ENCODE measurements at regions not wholly inside any gene's neighbourhood (a gene's known extent, or its start where the extent isn't known, plus 50 kb on each side); places are given as distances from the start of the nearest gene placed in this dataset.

DNA sequence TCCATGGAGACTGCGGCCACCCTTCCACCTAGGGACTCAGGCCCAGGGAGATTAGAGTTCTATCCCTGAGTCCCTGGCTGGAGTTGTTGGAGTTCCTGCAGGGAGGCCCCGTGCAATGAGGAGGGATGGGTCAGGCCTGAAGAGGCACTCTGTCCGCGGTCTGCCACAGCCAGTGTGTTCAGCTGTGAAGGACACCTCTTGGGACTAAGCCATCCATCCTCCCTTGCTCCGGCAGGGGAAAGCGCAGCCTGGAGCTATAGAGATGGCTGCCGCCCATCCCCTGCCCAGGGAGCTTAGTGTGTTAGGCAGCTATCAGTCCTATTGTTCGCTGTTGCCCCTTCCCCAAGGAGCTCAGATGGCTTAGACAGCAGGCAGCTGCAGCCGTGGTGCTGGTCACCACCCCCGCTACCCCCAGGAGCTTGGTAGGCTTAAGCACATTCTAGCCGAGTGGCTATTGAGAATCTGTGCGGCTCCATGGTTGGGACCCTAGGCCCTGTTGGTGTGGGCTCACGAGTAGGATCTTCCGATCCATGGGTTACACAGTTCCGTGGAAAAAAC, 141.3 kb downstream of the CYB561 start:
- DNase-seq (ENCODE audit: insufficient read length, low spot score): no peak
- TF ChIP-seq PAX5 (IDR thresholded peaks at IDR 0.05; ENCODE audit: insufficient read depth, low read length, severe bottlenecking) (no peak), SPI1 (IDR thresholded peaks at IDR 0.05; ENCODE audit: low read depth, low read length) (no peak), POU2F2 (IDR thresholded peaks at IDR 0.05; ENCODE audit: low read depth, low read length) (no peak), POLR2A (IDR thresholded peaks at IDR 0.05; ENCODE audit: low read depth, low read length) (no peak), POLR2AphosphoS5 (IDR thresholded peaks at IDR 0.05; ENCODE audit: low read depth, low read length) (no peak), TAF1 (IDR thresholded peaks at IDR 0.05; ENCODE audit: low read depth, low read length) (no peak)
- no peak for FAIRE-seq

DNA sequence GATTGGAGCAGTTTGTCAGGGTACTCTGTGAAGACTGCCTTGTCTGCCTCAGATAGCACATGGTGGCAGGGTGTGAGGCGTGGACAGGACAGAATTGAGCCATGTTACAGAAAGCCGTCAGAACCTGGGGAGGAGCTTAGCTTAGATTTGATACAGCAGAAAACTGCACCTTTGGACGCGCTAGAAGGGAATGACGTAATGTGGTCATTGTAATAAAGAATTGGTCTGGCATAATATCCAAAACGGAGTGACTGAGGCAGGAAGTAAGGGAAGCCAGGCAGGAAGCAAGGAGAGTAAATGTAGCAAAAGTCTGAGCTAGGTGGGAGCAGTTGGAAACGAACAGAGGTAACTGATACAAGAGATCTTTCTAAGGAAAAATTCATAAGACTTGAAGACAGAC, 140.2 kb downstream of the CYB561 start:
- no peak for FAIRE-seq
- DNase-seq (ENCODE audit: insufficient read length, low spot score): no peak
- TF ChIP-seq POLR2A (IDR thresholded peaks at IDR 0.05; ENCODE audit: low read depth, low read length) (no peak), POU2F2 (IDR thresholded peaks at IDR 0.05; ENCODE audit: low read depth, low read length) (no peak), TAF1 (IDR thresholded peaks at IDR 0.05; ENCODE audit: low read depth, low read length) (no peak), SPI1 (IDR thresholded peaks at IDR 0.05; ENCODE audit: low read depth, low read length) (no peak), POLR2AphosphoS5 (IDR thresholded peaks at IDR 0.05; ENCODE audit: low read depth, low read length) (no peak), PAX5 (IDR thresholded peaks at IDR 0.05; ENCODE audit: insufficient read depth, low read length, severe bottlenecking) (no peak)

DNA sequence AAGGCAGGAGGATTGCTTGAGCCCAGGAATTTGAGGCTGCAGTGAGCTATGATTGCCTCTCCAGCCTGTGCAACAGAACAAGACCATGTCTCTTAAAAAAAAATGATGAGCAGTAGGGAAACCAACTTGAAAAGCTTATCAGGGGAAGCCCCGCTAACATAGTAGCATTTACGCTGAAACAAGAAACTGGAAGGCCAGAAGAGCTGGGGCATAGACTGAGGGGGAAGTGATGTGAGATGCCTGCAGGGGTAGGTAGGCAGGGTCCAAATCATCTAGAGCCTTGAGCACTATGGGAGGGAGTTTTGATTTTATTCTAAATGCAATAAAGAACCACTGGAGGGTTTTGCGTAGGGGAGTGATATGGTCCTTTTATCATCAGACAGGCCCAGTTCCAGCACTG, 139.3 kb downstream of the CYB561 start:
- TF ChIP-seq SPI1 (IDR thresholded peaks at IDR 0.05; ENCODE audit: low read depth, low read length) (no peak), PAX5 (IDR thresholded peaks at IDR 0.05; ENCODE audit: insufficient read depth, low read length, severe bottlenecking) (no peak), TAF1 (IDR thresholded peaks at IDR 0.05; ENCODE audit: low read depth, low read length) (no peak), POLR2A (IDR thresholded peaks at IDR 0.05; ENCODE audit: low read depth, low read length) (no peak), POU2F2 (IDR thresholded peaks at IDR 0.05; ENCODE audit: low read depth, low read length) (no peak), POLR2AphosphoS5 (IDR thresholded peaks at IDR 0.05; ENCODE audit: low read depth, low read length) (no peak)

DNA sequence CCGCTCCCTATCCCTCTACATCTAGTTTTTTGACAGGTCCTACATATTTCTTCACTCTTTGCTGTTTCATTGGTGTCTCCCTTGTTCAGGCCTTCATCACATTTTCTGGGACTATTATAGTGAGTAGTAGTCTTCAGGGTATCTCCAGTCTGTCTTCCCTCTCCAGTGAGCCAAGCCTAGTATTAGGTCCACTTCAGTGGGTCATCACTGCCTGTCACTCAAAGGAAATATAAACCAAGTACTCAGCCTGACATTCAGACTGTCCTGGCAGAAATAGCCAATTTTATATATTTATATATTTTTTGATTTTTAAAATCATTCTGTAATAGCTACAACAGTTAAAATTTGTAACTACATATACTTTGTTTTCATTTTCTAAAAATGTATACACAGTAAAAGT, 137.8 kb downstream of the CYB561 start:
- TF ChIP-seq POLR2A (IDR thresholded peaks at IDR 0.05; ENCODE audit: low read depth, low read length): no peak
- no peak for TF ChIP-seq SPI1 (IDR thresholded peaks at IDR 0.05; ENCODE audit: low read depth, low read length)
- TF ChIP-seq POLR2AphosphoS5 (IDR thresholded peaks at IDR 0.05; ENCODE audit: low read depth, low read length): no peak
- TF ChIP-seq POU2F2 (IDR thresholded peaks at IDR 0.05; ENCODE audit: low read depth, low read length): no peak
- TF ChIP-seq PAX5 (IDR thresholded peaks at IDR 0.05; ENCODE audit: insufficient read depth, low read length, severe bottlenecking): no peak
- TF ChIP-seq TAF1 (IDR thresholded peaks at IDR 0.05; ENCODE audit: low read depth, low read length): no peak
- no peak for DNase-seq (ENCODE audit: insufficient read length, low spot score)
- no peak for FAIRE-seq

More for the DNA sequence above, 139.3 kb downstream of the CYB561 start:
- FAIRE-seq (no peak), DNase-seq (ENCODE audit: insufficient read length, low spot score) (no peak)

DNA sequence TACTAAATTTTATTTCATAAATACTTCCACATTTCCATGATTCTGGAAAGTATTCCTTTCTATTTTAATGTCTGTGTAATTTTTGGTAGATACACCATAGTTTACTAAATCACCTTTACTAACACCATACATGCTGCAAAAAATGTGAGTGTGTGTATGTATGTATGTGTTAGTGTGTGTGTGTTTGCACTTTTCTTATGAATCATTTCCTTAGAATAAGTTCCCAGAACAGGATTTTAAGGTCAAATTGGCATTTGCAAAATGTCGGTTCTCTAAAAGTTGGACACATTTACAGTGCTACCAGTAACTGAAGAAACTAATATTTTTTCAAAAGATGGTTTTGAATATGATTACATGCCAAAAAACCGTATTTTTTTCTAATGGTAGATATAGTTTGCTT, 137.1 kb downstream of the CYB561 start:
- TF ChIP-seq POLR2AphosphoS5 (IDR thresholded peaks at IDR 0.05; ENCODE audit: low read depth, low read length): no peak
- no peak for TF ChIP-seq TAF1 (IDR thresholded peaks at IDR 0.05; ENCODE audit: low read depth, low read length)
- no peak for TF ChIP-seq POLR2A (IDR thresholded peaks at IDR 0.05; ENCODE audit: low read depth, low read length)
- TF ChIP-seq PAX5 (IDR thresholded peaks at IDR 0.05; ENCODE audit: insufficient read depth, low read length, severe bottlenecking): no peak
- no peak for TF ChIP-seq POU2F2 (IDR thresholded peaks at IDR 0.05; ENCODE audit: low read depth, low read length)
- TF ChIP-seq SPI1 (IDR thresholded peaks at IDR 0.05; ENCODE audit: low read depth, low read length): no peak
- DNase-seq (ENCODE audit: insufficient read length, low spot score) (no peak), FAIRE-seq (no peak)

DNA sequence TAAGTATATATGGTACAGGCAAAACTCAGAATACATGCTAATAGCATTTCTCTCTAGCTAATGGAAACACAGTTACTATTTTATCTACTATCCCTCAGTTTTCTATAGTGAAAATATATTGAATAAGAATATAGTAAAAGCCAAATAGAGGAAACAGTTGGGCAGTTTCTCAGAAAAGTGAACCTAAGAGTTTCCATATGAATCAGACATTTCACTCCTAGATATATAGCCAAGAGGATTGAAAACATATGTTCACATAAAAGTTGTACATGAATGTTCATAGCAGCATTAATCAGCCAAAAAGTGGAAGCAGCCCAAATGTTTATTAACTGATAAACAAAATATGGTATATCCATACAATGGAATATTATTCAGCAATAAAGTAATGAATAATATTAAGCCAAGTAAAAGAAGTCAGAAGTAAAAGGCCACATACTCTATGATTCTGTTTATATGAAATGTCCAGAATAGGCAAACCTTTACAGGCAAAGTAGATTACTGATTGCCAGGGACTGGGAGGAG, 134.6 kb downstream of the CYB561 start:
- DNase-seq (ENCODE audit: insufficient read length, low spot score) (no peak), FAIRE-seq (no peak)
- no peak for TF ChIP-seq TAF1 (IDR thresholded peaks at IDR 0.05; ENCODE audit: low read depth, low read length)
- TF ChIP-seq POLR2A (IDR thresholded peaks at IDR 0.05; ENCODE audit: low read depth, low read length): no peak
- TF ChIP-seq POLR2AphosphoS5 (IDR thresholded peaks at IDR 0.05; ENCODE audit: low read depth, low read length): no peak
- TF ChIP-seq SPI1 (IDR thresholded peaks at IDR 0.05; ENCODE audit: low read depth, low read length): no peak
- TF ChIP-seq POU2F2 (IDR thresholded peaks at IDR 0.05; ENCODE audit: low read depth, low read length): no peak
- no peak for TF ChIP-seq PAX5 (IDR thresholded peaks at IDR 0.05; ENCODE audit: insufficient read depth, low read length, severe bottlenecking)

DNA sequence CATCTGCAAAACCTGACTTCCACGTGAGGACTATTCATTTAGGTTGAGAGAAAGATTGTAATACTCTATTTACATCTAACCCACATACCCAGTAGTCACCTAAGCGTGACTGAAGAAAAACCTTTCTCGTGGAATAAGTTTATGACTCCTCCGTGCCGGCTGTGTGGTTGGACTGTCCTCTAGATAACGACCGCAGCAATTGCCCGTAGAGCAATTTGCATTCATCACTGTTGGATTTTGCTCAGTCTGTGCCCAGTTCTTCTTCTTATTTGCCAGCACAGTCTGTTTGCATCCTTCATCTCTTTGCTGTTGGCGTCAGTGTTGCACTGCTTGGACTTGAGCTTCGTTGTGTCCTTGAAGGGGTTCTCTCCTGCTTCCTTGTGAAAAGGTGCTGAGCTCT, 131.3 kb downstream of the CYB561 start:
- no peak for FAIRE-seq
- DNase-seq (ENCODE audit: insufficient read length, low spot score): no peak

DNA sequence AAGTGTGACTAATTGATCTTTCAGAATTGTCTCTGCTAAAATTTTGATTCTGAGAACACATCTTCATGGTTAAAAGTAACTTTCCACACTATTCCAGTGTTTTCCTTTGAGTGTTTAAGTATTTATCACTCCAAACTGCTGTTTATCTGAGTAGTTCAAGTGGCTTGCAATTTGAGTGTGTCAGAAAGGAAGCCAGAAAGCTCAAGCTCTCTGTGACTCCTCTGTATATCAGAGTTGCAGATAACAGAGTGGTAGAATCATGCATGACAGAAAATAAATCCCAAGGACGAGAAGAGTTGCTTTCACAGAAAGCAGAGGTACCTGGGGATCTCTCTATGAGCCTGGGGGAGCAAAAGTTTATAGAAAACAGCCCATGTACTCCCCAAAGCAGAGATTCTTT, 130.0 kb downstream of the CYB561 start:
- no peak for DNase-seq (ENCODE audit: insufficient read length, low spot score)
- no peak for TF ChIP-seq POU2F2 (IDR thresholded peaks at IDR 0.05; ENCODE audit: low read depth, low read length)
- TF ChIP-seq POLR2A (IDR thresholded peaks at IDR 0.05; ENCODE audit: low read depth, low read length): no peak
- TF ChIP-seq POLR2AphosphoS5 (IDR thresholded peaks at IDR 0.05; ENCODE audit: low read depth, low read length): no peak
- no peak for TF ChIP-seq SPI1 (IDR thresholded peaks at IDR 0.05; ENCODE audit: low read depth, low read length)
- TF ChIP-seq TAF1 (IDR thresholded peaks at IDR 0.05; ENCODE audit: low read depth, low read length): no peak
- TF ChIP-seq PAX5 (IDR thresholded peaks at IDR 0.05; ENCODE audit: insufficient read depth, low read length, severe bottlenecking): no peak
- no peak for FAIRE-seq

More for the DNA sequence above, 131.3 kb downstream of the CYB561 start:
- TF ChIP-seq PAX5 (IDR thresholded peaks at IDR 0.05; ENCODE audit: insufficient read depth, low read length, severe bottlenecking) (no peak), POLR2A (IDR thresholded peaks at IDR 0.05; ENCODE audit: low read depth, low read length) (no peak), TAF1 (IDR thresholded peaks at IDR 0.05; ENCODE audit: low read depth, low read length) (no peak), POU2F2 (IDR thresholded peaks at IDR 0.05; ENCODE audit: low read depth, low read length) (no peak), SPI1 (IDR thresholded peaks at IDR 0.05; ENCODE audit: low read depth, low read length) (no peak), POLR2AphosphoS5 (IDR thresholded peaks at IDR 0.05; ENCODE audit: low read depth, low read length) (no peak)

DNA sequence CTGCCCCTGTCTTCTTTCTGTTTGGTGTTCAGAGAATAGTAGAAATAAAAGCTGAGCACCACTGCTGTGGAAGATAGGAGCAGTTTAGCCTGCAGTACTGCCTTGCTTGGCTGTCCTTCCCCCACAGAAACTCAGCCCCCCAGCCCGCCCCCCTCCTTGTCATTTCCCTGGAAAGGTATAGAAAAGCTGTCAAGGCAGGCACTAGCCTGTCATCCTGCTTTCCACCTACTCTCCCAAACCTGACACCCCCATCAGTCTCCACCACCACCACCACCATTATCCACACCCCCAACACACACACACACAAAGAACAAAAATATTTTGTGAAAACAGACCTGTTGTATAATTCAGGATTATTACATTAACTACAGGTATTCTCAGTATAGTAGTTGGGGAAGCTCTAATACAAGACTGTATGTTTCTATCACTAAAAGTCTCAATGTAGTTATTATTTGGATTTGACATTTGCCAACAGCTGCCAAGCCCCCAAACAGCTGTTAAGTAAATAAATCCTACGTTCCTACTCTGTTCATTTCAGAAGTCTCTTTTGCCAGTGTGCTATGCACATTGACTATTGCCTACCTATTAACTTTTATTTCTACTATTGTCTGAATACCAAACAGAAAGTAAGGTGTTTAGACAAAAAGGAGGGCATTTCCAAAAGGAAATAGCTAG, 128.8 kb downstream of the CYB561 start:
- DNase-seq (ENCODE audit: insufficient read length, low spot score): no peak
- TF ChIP-seq POU2F2 (IDR thresholded peaks at IDR 0.05; ENCODE audit: low read depth, low read length) (no peak), SPI1 (IDR thresholded peaks at IDR 0.05; ENCODE audit: low read depth, low read length) (no peak), POLR2AphosphoS5 (IDR thresholded peaks at IDR 0.05; ENCODE audit: low read depth, low read length) (no peak), PAX5 (IDR thresholded peaks at IDR 0.05; ENCODE audit: insufficient read depth, low read length, severe bottlenecking) (no peak)
- FAIRE-seq: no peak
